HFFc6 (cell line): ENCODE measurements at regions not wholly inside any gene's neighbourhood (a gene's known extent, or its start where the extent isn't known, plus 50 kb on each side); places are given as distances from the start of the nearest gene placed in this dataset.

ENCODE experiments used
- DNase-seq: peaks from one replicate; pipeline ENCODE4 v3.0.0-alpha.2; 2018
- H3K27ac Mint-ChIP-seq: 2 replicates; pipeline ENCODE4 v1.8.0; 2020; ENCODE audit warnings: mild to moderate bottlenecking, mixed read lengths
- H3K27me3 Mint-ChIP-seq: 2 replicates; pipeline ENCODE4 v1.8.0; 2021; ENCODE audit warnings: mild to moderate bottlenecking, moderate library complexity, mixed read lengths; ENCODE audit not compliant: insufficient read depth
- H3K36me3 Mint-ChIP-seq: 2 replicates; pipeline ENCODE4 v1.8.0; 2021; ENCODE audit warnings: low read depth, mixed read lengths
- H3K4me1 Mint-ChIP-seq: 2 replicates; pipeline ENCODE4 v1.8.0; 2020; ENCODE audit warnings: low read depth, mixed read lengths
- H3K4me3 Mint-ChIP-seq: 2 replicates; pipeline ENCODE4 v1.8.0; 2020; ENCODE audit warnings: mild to moderate bottlenecking, moderate library complexity, mixed read lengths
- H3K9me3 Mint-ChIP-seq: 2 replicates; pipeline ENCODE4 v1.8.0; 2020; ENCODE audit warnings: mild to moderate bottlenecking, mixed read lengths
- TF ChIP-seq, protein P1 (sequence below): fragments of 200-600 bp; sonication (generic); IDR thresholded peaks from 2 replicates; pipeline ENCODE4 v1.5.0; 2021; ENCODE audit warnings: antibody characterized with exemption, mild to moderate bottlenecking

GRCh38 chr5:105817914-105818313, 1852.8 kb downstream of the EFNA5 start:
- Mint-ChIP-seq H3K36me3 (no peaks in the 10 kb centered on the region), H3K9me3 (peaks cover 12% of the 10 kb centered on the region), H3K27me3 (no peaks in the 10 kb centered on the region), H3K4me1 (no peaks in the 10 kb centered on the region), H3K4me3 (no peak overlapping the region), H3K27ac (no peak overlapping the region)
- TF ChIP-seq, protein P1, sequence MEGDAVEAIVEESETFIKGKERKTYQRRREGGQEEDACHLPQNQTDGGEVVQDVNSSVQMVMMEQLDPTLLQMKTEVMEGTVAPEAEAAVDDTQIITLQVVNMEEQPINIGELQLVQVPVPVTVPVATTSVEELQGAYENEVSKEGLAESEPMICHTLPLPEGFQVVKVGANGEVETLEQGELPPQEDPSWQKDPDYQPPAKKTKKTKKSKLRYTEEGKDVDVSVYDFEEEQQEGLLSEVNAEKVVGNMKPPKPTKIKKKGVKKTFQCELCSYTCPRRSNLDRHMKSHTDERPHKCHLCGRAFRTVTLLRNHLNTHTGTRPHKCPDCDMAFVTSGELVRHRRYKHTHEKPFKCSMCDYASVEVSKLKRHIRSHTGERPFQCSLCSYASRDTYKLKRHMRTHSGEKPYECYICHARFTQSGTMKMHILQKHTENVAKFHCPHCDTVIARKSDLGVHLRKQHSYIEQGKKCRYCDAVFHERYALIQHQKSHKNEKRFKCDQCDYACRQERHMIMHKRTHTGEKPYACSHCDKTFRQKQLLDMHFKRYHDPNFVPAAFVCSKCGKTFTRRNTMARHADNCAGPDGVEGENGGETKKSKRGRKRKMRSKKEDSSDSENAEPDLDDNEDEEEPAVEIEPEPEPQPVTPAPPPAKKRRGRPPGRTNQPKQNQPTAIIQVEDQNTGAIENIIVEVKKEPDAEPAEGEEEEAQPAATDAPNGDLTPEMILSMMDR, result no peak
- DNase-seq, result no peak

GRCh38 chr5:105817416-105817815, 1853.3 kb downstream of the EFNA5 start:
- H3K9me3 Mint-ChIP-seq, result peaks cover 12% of the 10 kb centered on the region
- H3K27ac Mint-ChIP-seq, result no peak overlapping the region
- H3K36me3 Mint-ChIP-seq, result no peaks in the 10 kb centered on the region
- H3K4me1 Mint-ChIP-seq, result no peaks in the 10 kb centered on the region
- H3K27me3 Mint-ChIP-seq, result no peaks in the 10 kb centered on the region
- no peak overlapping the region for H3K4me3 Mint-ChIP-seq
- DNase-seq, result no peak
- TF ChIP-seq, protein P1, result no peak

DNA sequence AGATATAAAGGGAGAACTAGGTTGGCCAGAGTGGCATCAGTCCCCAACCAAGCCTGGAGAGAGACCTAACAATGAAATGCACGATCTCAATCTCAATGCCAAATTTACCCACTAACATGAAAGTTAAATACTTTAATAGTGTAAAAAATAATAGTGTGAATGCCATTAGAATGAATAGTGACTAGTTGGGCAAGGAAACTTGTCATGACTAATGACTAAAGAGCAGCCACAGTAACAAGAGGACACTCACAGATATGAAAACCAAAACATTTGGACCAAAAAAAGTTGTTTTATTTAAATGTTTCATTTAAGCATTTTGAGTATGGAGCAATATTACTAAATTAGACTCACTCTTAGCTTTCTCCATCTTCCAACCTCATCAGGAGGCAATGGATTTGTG, 1853.8 kb downstream of the EFNA5 start:
- Mint-ChIP-seq H3K36me3 (no peaks in the 10 kb centered on the region), H3K4me3 (no peak overlapping the region), H3K9me3 (peaks cover 14% of the 10 kb centered on the region), H3K4me1 (no peaks in the 10 kb centered on the region), H3K27ac (no peak overlapping the region), H3K27me3 (no peaks in the 10 kb centered on the region)
- DNase-seq, result no peak
- TF ChIP-seq, protein P1, result no peak

DNA sequence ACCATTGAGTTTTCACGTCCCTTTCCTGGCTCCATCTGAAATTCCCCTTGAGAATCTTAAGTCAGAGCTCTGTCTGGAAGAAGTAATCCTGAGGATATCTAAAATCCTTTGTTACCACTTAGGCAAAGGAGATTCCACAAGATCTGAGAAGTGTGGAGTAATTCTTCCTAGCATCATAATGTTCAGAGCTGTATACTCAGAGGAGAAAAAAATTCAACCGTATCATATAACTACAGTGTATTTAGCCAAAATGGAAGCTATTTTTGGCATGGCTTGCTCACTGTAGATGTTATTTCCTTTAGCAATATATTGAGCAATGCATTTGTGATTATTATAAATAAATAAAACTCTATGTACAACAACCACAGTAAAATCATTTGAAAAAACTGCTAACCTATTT, 1858.4 kb downstream of the EFNA5 start:
- H3K9me3 Mint-ChIP-seq, result peaks cover 28% of the 10 kb centered on the region
- H3K4me1 Mint-ChIP-seq, result no peaks in the 10 kb centered on the region
- H3K36me3 Mint-ChIP-seq, result no peaks in the 10 kb centered on the region
- H3K4me3 Mint-ChIP-seq, result no peak overlapping the region
- TF ChIP-seq, protein P1, result no peak
- H3K27me3 Mint-ChIP-seq, result no peaks in the 10 kb centered on the region; the same call in 1 of the 2 replicates
- no peak overlapping the region for H3K27ac Mint-ChIP-seq
- DNase-seq, result no peak

- H3K27ac Mint-ChIP-seq, result no peak overlapping the region
- no peaks in the 10 kb centered on the region for H3K4me1 Mint-ChIP-seq
- H3K27me3 Mint-ChIP-seq, result no peaks in the 10 kb centered on the region; the same call in 1 of the 2 replicates
- 0 out of 2 replicates have a peak, but pooled peaks cover 11% of the 10 kb centered on the region for H3K36me3 Mint-ChIP-seq
- H3K9me3 Mint-ChIP-seq, result peaks cover 52% of the 10 kb centered on the region
- no peak for DNase-seq
- no peak overlapping the region for H3K4me3 Mint-ChIP-seq
- TF ChIP-seq, protein P1, result no peak
Observed at GRCh38 chr5:105807951-105808350, 1862.8 kb downstream of the EFNA5 start.

DNA sequence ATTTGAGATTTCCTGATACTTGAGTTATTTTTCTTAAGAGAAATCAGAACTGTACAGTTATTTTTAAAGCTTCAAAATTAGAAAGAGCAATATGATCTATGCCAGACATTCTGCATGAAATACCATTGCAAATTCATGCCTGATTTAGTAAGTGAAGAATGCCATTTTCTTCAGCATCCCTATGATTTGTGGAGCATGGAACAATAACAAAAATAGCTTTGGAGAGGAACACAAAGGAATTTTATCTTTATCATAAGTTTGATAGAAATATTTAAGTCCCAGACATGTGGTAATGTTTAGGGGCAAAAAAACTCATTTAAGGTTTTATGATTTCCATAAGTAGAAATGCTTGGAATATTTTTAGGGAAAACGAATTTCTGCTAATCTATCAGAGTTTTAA, 1863.4 kb downstream of the EFNA5 start:
- H3K36me3 Mint-ChIP-seq, result 0 out of 2 replicates have a peak, but pooled peaks cover 11% of the 10 kb centered on the region

More for the DNA sequence above, 1863.4 kb downstream of the EFNA5 start:
- DNase-seq, result no peak
- Mint-ChIP-seq H3K27ac (no peak overlapping the region), H3K27me3 (no peaks in the 10 kb centered on the region; the same call in 1 of the 2 replicates), H3K4me3 (no peak overlapping the region), H3K9me3 (peaks cover 57% of the 10 kb centered on the region), H3K4me1 (no peaks in the 10 kb centered on the region)
- TF ChIP-seq, protein P1, result no peak
